Heart right ventricle (tissue), 16 donors: ENCODE measurements at regions not wholly inside any gene's neighbourhood (a gene's known extent, or its start where the extent isn't known, plus 50 kb on each side); places are given as distances from the start of the nearest gene placed in this dataset.

Source experiments
- ATAC-seq, 8 donors: fragments of 200-7000 bp; cut with Tn5 transposase; one replicate each; pipeline ENCODE4 v1.9.1; 2020; ENCODE audit warnings: mild to moderate bottlenecking in 8 of 8, moderate library complexity in 8 of 8, moderate number of reproducible peaks in 1 of 8
- DNase-seq, 2 donors: peaks; one replicate each; pipeline ENCODE4 v3.0.0-alpha.2; 2020
- H3K27ac ChIP-seq, 10 donors: fragments of 200-600 bp; sonication (generic) in 2 of 10; one replicate each; pipeline versions ENCODE4 v1.5.0 to v1.8.0; 2020 to 2022; ENCODE audit warnings: mild to moderate bottlenecking in 3 of 10
- H3K27me3 ChIP-seq, 7 donors: fragments of 200-600 bp; one replicate each; pipeline ENCODE4 v1.8.0; 2021 to 2022; ENCODE audit warnings: mild to moderate bottlenecking in 2 of 7
- H3K36me3 ChIP-seq, 9 donors: fragments of 200-600 bp; sonication (generic) in 1 of 9; one replicate each; pipeline versions ENCODE4 v1.5.0 to v1.8.0; 2020 to 2022; ENCODE audit warnings: mild to moderate bottlenecking in 2 of 9
- H3K4me1 ChIP-seq, 9 donors: fragments of 200-600 bp; sonication (generic) in 1 of 9; one replicate each; pipeline versions ENCODE4 v1.5.0 to v1.8.0; 2020 to 2022; ENCODE audit warnings: mild to moderate bottlenecking in 4 of 9
- H3K4me3 ChIP-seq, 10 donors: fragments of 200-600 bp; sonication (generic) in 2 of 10; one replicate each; pipeline versions ENCODE4 v1.5.0 to v1.8.0; 2020 to 2022; ENCODE audit warnings: mild to moderate bottlenecking in 7 of 10, moderate library complexity in 2 of 10
- H3K9me3 ChIP-seq, 11 donors: fragments of 200-600 bp in 10 of 11; sonication (generic) in 2 of 11; one replicate each; pipeline versions ENCODE4 v1.5.0 to v1.8.0; 2013 to 2022; ENCODE audit warnings: mild to moderate bottlenecking in 2 of 11, control low read depth in 1 of 11, moderate library complexity in 1 of 11
- WGBS, 2 donors: extraction: QIAGEN DNeasy Blood & Tissue Kit; methylation state at CpG; one replicate each; pipeline ENCODE4 v1.1.7; 2013; ENCODE audit warnings: inconsistent platforms in 1 of 2; 5-methylcytosine and 5-hydroxymethylcytosine counted together
- intact Hi-C, 10 donors: fragments of 100-400 bp; cut with DNase I; formaldehyde crosslinking; loops; one replicate each; pipeline versions ENCODE4 v1.11.1 to v1.14.2; 2022
- TF ChIP-seq, protein P1 (sequence below), 9 donors: fragments of 200-600 bp; sonication (generic) in 2 of 9; IDR thresholded peaks; one replicate each; pipeline versions ENCODE4 v1.5.0 to v1.8.0; 2021 to 2022; ENCODE audit warnings: antibody characterized with exemption in 9 of 9, mild to moderate bottlenecking in 5 of 9, moderate library complexity in 1 of 9
- donor health status: Arrhythmogenic right ventricular cardiomyopathy.
- donor health status: ischemic (EF 13 %, LVEDD 7.1; RV severe dilation, severe dysfunction).
- donor health status: healthy with polysubstance abuse.
- donor health status: DM: no; HTN: yes; CAD: no.
- donor health status: DM: no; HTN: no; CAD: no.
- donor health status: ischemic (EF 25% LVEDD 6.9; RV normal size, moderate dysfunction).
- donor health status: ischemic (EF 25% LVEDD 5.7; RV mildly dilated, moderate dysfunction).
- donor health status: healthy.
- donor health status: DM: yes; HTN: yes; CAD: no.
- donor health status: Ischemic cardiomyopathy.
- donor health status: ischemic (EF 35%, LVEDD 5.7; RV mildly dilated, moderate dysfunction).
- donor health status: nonischemic (EF 11% LVEDD 7.7; RV severe dilation, severe dysfunction).
- donor health status: DM: yes; HTN: yes; CAD: no.
- donor health status: PGD.
- donor health status: ischemic (EF 29% LVEDD 5.4; RV normal size, mild dysfunction).
- donor health status: nonischemic (EF 23%, LVEDD 6.1; RV moderate dilation, normal function).

DNA sequence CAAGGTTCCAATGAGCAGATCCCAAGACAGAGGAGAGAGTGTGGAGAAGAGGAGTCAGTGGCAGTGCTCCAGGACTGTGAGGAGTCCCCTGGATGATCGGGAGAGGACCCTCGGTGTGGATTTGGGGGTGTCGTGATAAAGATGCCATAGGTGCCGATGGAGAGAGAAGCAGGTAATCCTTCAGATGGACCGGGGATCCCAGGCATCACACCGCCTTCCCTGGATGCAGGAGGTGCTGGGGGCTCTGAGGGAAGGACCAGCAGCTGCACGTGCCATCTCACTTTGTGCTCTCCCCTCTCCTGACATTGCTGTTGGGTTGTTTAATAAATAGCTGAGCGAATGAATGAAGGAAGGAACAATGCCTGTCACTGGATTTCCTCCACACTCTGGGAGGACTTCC lies 744.1 kb downstream of the BRD1 start:
- intact Hi-C loops: no loop called here
- TF ChIP-seq, protein P1, sequence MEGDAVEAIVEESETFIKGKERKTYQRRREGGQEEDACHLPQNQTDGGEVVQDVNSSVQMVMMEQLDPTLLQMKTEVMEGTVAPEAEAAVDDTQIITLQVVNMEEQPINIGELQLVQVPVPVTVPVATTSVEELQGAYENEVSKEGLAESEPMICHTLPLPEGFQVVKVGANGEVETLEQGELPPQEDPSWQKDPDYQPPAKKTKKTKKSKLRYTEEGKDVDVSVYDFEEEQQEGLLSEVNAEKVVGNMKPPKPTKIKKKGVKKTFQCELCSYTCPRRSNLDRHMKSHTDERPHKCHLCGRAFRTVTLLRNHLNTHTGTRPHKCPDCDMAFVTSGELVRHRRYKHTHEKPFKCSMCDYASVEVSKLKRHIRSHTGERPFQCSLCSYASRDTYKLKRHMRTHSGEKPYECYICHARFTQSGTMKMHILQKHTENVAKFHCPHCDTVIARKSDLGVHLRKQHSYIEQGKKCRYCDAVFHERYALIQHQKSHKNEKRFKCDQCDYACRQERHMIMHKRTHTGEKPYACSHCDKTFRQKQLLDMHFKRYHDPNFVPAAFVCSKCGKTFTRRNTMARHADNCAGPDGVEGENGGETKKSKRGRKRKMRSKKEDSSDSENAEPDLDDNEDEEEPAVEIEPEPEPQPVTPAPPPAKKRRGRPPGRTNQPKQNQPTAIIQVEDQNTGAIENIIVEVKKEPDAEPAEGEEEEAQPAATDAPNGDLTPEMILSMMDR (IDR thresholded peaks at IDR 0.05): no peak
- Histone ChIP-seq H3K9me3 (no peaks in the 10 kb centered on the region), H3K27me3 (peaks cover 0 to 44% (median 21%) of the 10 kb centered on the region in 7 donors), H3K27ac (no peak overlapping the region), H3K36me3 (no peaks in the 10 kb centered on the region), H3K4me3 (no peak overlapping the region), H3K4me1 (no peaks in the 10 kb centered on the region)
- ATAC-seq (no peak), DNase-seq (no peak)
- 77 to 78% methylated on average over 8 of the region's 8 CpGs for WGBS, 2 donors

DNA sequence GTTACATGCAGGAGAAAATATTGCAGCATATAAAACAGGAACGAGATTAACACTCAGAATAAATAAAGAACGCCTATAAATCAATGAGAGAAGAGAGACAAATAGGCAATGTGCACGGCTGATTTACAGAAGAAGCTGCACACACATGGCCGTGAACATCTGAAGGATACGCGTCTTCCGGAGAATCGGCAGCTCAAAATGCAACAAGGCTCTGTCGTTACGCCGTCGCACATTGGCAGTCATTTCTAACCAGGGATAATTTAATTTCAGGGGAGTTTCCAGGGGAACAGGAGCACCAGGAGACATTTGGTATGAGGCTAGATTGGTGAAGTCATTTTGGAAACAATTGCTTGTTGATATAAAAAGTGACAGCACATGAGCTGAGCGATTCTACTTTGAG lies 745.2 kb downstream of the BRD1 start:
- no peak for DNase-seq
- 90 to 92% methylated on average over 13 of the region's 13 CpGs for WGBS, 2 donors
- peaks cover 0 to 32% (median 10%) of the 10 kb centered on the region in 7 donors for H3K27me3 ChIP-seq

DNA sequence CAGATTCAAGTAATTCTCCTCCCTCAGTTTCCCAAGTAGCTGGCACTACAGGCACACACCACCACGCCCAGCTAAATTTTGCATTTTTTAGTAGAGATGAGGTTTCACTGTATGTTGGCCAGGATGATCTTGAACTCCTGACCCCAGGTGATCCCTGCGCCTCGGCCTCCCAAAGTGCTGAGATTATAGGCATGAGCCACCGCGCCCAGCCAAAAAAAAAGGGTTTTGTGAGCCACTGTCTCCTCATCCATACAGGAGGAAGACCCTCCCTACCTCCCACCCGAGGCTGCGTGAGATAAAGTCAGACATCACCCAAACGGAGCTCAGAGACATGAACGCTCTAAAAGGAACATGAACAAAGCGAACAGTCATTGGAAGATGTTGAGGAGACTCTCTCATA lies 745.7 kb downstream of the BRD1 start:
- intact Hi-C loops: no loop called here
- no peaks in the 10 kb centered on the region for H3K36me3 ChIP-seq
- H3K27me3 ChIP-seq: peaks cover 0 to 30% (median 9%) of the 10 kb centered on the region in 7 donors
- H3K27ac ChIP-seq: no peak overlapping the region
- no peaks in the 10 kb centered on the region for H3K4me1 ChIP-seq
- TF ChIP-seq, protein P1 (IDR thresholded peaks at IDR 0.05): no peak
- whole genome bisulfite sequencing, 2 donors: 69 to 73% methylated on average over 10 of the region's 10 CpGs
- no peak for DNase-seq
- no peak overlapping the region for H3K4me3 ChIP-seq
- ATAC-seq: no peak
- no peaks in the 10 kb centered on the region for H3K9me3 ChIP-seq

More for the DNA sequence above, 745.2 kb downstream of the BRD1 start:
- H3K9me3 ChIP-seq: no peaks in the 10 kb centered on the region
- H3K4me3 ChIP-seq: no peak overlapping the region
- no peak overlapping the region for H3K27ac ChIP-seq
- intact Hi-C loops: no loop called here
- H3K4me1 ChIP-seq: no peaks in the 10 kb centered on the region
- no peaks in the 10 kb centered on the region for H3K36me3 ChIP-seq
- ATAC-seq: no peak
- TF ChIP-seq, protein P1 (IDR thresholded peaks at IDR 0.05): no peak

DNA sequence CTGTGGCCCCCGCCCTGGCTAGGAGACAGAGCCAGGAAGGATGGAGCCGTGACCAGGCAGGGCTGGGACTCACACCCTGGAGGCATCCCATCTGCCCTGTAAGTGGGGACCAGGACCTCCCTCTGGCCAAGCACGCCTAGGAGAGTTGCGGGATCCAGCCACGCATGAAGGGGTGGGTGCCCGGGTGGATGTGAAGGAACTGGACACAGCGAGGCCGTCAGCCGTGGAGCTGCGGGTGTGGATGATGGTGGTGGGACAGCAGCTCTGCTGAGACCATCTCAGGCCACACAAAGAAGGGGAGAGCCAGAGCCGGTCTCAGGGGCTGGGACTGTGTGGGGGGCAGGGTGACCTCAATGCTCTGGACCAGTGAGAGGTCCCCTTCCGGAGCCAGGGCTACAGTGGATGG lies 746.4 kb downstream of the BRD1 start:
- intact Hi-C loops: no loop called here
- no peaks in the 10 kb centered on the region for H3K4me1 ChIP-seq
- H3K9me3 ChIP-seq: no peaks in the 10 kb centered on the region
- H3K4me3 ChIP-seq: no peak overlapping the region
- WGBS, 2 donors: 82 to 85% methylated on average over 12 of the region's 12 CpGs
- peaks cover 0 to 29% (median 13%) of the 10 kb centered on the region in 7 donors for H3K27me3 ChIP-seq
- H3K27ac ChIP-seq: no peak overlapping the region
- ATAC-seq (no peak), DNase-seq (no peak)
- TF ChIP-seq, protein P1 (IDR thresholded peaks at IDR 0.05): no peak
- H3K36me3 ChIP-seq: no peaks in the 10 kb centered on the region
